Stimulated activated CD4-positive, alpha-beta T cell treated with anti-CD3 and anti-CD28 coated beads, Interleukin-15, amount 100 ng/mL, for 24 hours (primary cell): ENCODE measurements at regions not wholly inside any gene's neighbourhood (a gene's known extent, or its start where the extent isn't known, plus 50 kb on each side); places are given as distances from the start of the nearest gene placed in this dataset.
"Not testable (repeated sequence)": the region's sequence is repeated elsewhere in the genome, so short reads cannot be mapped to it uniquely, and the experiment has no call there.

Source experiments
- DNase-seq: peaks from one replicate; pipeline ENCODE4 v3.0.0-alpha.2; 2020

GRCh38 chr3:159669766-159670165 is 318.9 kb upstream of the IL12A start:
- DNase-seq = no peak

- DNase-seq = no peak
Measured at GRCh38 chr3:159672728-159673688, 315.6 kb upstream of the IL12A start.

- DNase-seq = no peak
Measured at GRCh38 chr3:159674583-159674982, 314.1 kb upstream of the IL12A start.

DNA sequence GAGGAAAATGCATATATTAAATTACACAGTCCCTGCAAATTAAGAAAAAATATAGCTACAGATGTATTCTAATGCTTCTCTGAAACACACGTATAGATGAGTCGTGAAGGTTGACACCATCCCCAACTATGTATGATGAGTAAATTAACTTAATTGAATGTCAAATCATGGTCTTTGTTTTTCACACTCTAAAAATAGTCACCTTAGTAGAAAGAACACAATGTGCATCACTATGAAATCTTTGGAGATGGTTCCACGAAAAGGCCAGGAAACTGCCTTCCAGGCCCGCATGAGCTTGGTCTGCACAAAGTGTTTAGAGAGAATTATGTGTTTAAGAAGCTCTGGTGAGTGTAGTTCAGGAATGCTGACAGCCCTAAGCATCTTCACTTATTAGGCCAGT is 313.4 kb upstream of the IL12A start:
- DNase-seq = no peak

GRCh38 chr3:159679900-159680299 is 308.7 kb upstream of the IL12A start:
- DNase-seq = no peak

DNA sequence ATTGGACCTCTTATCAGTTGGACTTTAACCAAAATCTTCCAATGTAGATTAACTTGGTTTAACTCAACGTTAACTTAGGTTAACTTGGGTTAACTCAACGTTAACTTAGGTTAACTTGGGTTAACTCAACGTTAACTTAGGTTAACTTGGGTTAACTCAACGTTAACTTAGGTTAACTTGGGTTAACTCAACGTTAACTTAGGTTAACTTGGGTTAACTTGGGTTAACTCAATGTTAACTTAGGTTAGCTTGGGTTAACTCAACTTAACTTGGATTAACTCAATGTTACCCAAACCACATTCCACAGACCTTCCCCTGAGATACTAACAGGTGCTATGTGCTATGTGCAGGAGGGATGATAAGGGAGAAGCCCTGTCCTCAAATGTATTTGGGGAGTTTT is 306.9 kb upstream of the IL12A start:
- not testable (repeated sequence) for DNase-seq

DNA sequence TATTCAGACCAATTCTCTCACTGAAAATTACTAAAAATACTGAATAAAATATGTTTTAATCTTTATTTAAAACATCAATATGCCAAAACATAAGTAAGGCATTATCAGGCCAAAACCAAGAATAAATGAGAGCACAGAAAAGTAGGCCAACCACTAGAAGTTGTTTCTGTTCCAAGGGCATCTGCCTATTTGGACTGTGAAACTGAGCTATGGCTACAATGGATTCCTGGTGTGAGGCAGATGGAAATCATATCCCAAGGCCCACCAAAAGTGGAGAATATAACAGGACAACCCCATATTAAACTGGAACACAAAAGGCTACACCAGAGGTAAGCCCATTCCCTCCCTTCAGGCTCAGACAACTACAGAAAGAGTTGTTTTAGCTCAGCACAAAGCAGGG is 302.8 kb upstream of the IL12A start:
- no peak for DNase-seq

GRCh38 chr3:159693226-159693625 is 295.4 kb upstream of the IL12A start:
- no peak for DNase-seq

GRCh38 chr3:159711560-159712333 is 276.9 kb upstream of the IL12A start:
- DNase-seq = no peak

- no peak for DNase-seq
Measured at GRCh38 chr3:159721324-159721723, 267.3 kb upstream of the IL12A start.

GRCh38 chr3:159723295-159723694 is 265.3 kb upstream of the IL12A start:
- DNase-seq = no peak

GRCh38 chr3:159724627-159725026 is 264.0 kb upstream of the IL12A start:
- no peak for DNase-seq

GRCh38 chr3:159726231-159726964 is 262.2 kb upstream of the IL12A start:
- DNase-seq = no peak

DNA sequence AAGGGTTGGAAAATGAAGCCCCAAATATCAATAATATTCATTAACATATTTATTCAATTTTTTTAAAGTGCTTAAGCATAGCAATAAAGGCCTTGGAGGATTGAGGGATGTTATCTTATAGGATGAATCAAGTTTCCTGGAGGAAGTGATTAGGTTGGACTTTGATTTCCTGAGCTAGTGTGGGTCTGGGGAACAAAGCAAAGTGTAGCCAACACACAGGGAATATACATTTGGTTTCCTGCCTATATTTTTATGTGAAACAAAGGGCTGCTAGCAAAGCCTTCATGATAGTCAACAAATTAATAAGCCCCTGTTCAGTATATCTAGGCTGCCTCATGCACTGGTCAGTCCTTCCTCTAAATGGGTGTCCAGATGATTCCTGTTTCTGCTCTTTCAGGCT is 261.1 kb upstream of the IL12A start:
- DNase-seq = no peak

DNA sequence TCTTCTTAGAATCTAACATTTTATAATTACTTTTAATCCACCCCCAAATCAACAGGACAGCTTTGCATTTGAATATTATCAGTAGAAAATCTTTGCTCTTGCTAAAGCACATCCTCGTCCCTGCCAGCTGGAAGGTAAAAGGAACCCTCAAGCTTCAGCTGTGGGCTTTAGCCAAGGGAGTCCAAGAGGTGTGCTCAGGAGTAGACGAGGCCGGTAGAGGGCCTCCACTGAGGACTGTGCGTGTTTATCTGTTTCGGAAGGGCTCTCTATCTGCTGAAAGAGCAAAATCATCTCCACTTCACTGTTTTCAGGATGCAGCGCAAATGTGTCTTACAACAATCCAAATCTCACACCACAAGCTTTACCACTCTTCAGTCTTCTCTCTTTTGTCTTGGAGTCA is 257.4 kb upstream of the IL12A start:
- no peak for DNase-seq

GRCh38 chr3:159732172-159733111 is 256.2 kb upstream of the IL12A start:
- no peak for DNase-seq

DNA sequence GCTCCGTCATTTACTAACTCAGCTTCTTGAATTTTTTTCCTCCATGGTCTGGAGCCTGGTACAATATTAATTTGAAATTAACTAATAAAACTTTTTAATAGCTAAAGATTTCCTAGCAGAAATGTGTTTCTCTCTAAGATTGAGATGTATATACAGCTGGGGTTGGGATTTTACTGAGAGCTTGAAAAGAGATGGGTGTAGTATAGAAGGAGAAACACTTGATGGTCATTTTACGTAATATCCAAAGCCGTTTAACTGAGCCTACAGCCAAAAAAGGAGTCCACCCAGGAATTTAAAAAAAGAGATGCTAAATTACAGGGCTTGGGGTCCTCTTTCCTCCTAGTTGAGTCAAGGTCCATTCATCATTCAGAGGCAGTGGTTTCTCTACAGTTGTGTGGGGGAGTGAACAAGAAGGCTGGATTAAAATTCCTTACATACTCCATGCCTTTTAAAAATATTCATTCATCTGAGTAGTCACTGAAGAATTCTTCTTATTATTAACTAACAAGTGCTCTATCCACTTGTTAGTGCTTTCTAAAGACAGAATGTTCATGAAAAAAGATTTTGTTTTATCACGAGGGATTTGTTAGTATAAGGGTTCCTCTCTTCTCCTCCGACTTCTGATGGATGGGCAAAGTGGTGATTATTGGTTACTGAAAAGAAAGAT is 255.3 kb upstream of the IL12A start:
- DNase-seq = no peak

DNA sequence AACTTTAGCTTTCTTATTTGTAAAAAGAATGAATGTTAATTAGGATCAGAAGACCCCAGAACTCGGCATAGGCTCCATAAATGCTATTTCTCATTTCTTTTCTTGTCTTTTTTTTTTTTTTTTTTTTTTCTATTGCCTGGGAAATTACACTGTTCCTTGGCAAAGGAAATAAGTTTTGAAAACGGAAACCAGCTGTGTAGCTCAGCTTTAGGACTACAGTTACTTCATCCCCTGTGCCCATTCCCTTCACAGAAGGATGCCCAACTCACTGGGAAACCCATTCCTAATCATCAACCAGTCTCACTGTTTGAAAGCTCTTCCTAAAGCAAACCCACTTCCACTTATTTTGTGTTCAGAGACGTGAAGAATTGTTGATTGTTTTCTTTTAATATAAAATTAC is 254.0 kb upstream of the IL12A start:
- DNase-seq = no peak

DNA sequence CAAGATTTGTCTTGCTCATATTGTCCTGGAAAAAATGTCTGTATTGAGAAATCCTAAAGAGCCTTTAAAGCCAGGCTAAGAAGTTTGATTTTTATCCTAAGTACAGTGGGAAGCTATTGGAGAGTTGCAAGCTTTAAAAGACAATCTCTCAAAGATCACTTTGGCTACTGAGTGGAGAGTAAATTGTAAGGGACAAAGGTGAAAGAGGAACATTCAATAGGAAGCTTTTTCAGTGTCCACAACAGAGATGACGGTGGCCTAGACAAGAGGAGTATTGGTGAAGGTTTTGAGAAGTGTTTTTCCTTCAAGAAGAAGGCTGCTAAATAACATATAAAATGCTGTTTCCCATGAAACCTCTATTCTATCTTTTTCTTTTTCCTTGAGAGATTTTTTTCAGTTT is 249.5 kb upstream of the IL12A start:
- DNase-seq = no peak

DNA sequence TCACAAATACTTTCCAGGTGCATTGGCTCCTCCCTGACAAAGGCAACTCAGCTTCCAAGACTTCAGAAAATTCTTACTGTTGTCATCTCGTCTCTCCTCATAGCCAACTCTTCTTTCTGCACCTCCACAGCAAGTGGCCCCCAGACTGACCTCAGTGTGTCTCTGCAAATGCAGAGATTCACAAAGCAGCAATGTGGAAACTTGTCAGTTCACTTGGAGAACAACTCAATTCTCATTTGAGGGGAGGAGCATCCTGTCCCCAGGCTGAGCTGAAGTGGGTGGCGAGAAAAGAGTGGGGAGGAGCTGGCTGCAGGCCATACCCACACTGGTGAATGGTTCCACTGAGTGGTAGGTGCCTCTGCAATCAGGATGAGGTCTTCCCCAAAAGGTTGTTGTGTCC is 248.7 kb upstream of the IL12A start:
- DNase-seq = no peak

DNA sequence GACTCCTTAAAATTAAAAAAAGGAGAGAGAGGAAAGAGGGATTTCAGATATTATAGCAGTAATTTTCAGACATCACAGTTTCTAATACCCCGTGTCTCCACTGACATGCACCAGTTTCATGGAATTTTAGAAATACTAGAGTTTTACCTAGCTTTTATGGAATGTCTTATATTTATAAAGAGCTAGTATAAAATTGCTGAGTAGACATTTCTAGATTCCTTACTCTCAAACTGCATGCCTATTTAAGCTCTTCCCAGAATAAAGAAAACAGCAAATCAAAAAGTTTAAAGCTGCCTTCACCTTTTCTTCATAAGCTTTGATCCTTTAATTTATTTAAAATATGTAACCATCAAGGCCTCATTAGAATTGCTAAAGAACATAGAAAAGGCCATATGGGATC is 247.4 kb upstream of the IL12A start:
- DNase-seq = no peak

DNA sequence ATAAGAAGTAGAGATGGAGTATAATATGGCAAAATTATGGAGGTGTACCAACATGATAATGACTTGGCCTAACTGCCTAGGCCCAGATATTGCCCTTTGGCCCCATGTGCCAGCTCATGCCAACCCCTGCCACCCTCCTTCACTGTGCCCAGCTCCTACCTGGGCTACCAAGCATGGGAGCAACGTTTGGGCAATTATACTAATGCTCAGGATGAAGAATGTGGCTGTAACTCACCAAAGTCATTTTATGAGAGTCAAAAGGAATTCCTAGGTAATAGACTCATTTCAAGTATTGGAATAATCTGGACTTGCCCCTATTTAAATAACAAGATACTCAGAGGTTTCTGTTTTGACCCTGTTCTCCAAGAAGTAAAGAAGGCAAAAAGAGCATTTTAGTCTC is 240.2 kb upstream of the IL12A start:
- no peak for DNase-seq
